ENCODE measurements at regions not wholly inside any gene's neighbourhood (a gene's known extent, or its start where the extent isn't known, plus 50 kb on each side); places are given as distances from the start of the nearest gene placed in this dataset.

- no peak for TF ChIP-seq TSHZ2 (CRISPR knock-in tag; IDR thresholded peaks at IDR 0.05)
These were observed 158.2 kb upstream of the FOXK1 start (continued) for GRCh38 chr7:4523873-4524272.

- no peak for TF ChIP-seq ZNF565 (CRISPR knock-in tag; conservative IDR thresholded peaks at IDR 0.05; ENCODE audit: low read depth)
- TF ChIP-seq ARNTL (CRISPR knock-in tag; IDR thresholded peaks at IDR 0.05; ENCODE audit: borderline replicate concordance, low read depth) = no peak
- no peak for TF ChIP-seq ZC3H10 (CRISPR knock-in tag; IDR thresholded peaks at IDR 0.05)
- TF ChIP-seq GLIS3 (CRISPR knock-in tag; IDR thresholded peaks at IDR 0.05) = no peak
- TF ChIP-seq POU6F1 (CRISPR knock-in tag; IDR thresholded peaks at IDR 0.05; ENCODE audit: borderline replicate concordance, low read depth) = no peak
- TF ChIP-seq SNAI2 (CRISPR knock-in tag; IDR thresholded peaks at IDR 0.05) = no peak
- no peak for TF ChIP-seq TCF4 (CRISPR knock-in tag; IDR thresholded peaks at IDR 0.05; ENCODE audit: borderline replicate concordance)
- TF ChIP-seq OSR1 (CRISPR knock-in tag; IDR thresholded peaks at IDR 0.05) = no peak
- TF ChIP-seq ZFP30 (CRISPR knock-in tag; IDR thresholded peaks at IDR 0.05) = no peak
- no peak for TF ChIP-seq PPARA (CRISPR knock-in tag; IDR thresholded peaks at IDR 0.05; ENCODE audit: borderline replicate concordance)
- no peak for TF ChIP-seq ZFP3 (CRISPR knock-in tag; IDR thresholded peaks at IDR 0.05)
- no peak for TF ChIP-seq RARB (CRISPR knock-in tag; IDR thresholded peaks at IDR 0.05)
- TF ChIP-seq TSHZ2 (CRISPR knock-in tag; IDR thresholded peaks at IDR 0.05) = no peak
- no peak for TF ChIP-seq ZNF8 (CRISPR knock-in tag; IDR thresholded peaks at IDR 0.05)
- TF ChIP-seq BACH2 (CRISPR knock-in tag; IDR thresholded peaks at IDR 0.05; ENCODE audit: borderline replicate concordance) = no peak
- no peak for TF ChIP-seq CREB5 (CRISPR knock-in tag; IDR thresholded peaks at IDR 0.05; ENCODE audit: low read depth)
- TF ChIP-seq PATZ1 (CRISPR knock-in tag; IDR thresholded peaks at IDR 0.05; ENCODE audit: borderline replicate concordance) = no peak
- TF ChIP-seq CSDC2 (CRISPR knock-in tag; IDR thresholded peaks at IDR 0.05) = no peak
- TF ChIP-seq TOX (CRISPR knock-in tag; IDR thresholded peaks at IDR 0.05; ENCODE audit: borderline replicate concordance) = no peak
- no peak for TF ChIP-seq ISL1 (CRISPR knock-in tag; IDR thresholded peaks at IDR 0.05)
- no peak for ATAC-seq
These were observed 156.2 kb upstream of the FOXK1 start for GRCh38 chr7:4525884-4526283.

GRCh38 chr7:4527988-4528636 lies 154.0 kb upstream of the FOXK1 start:
- ATAC-seq = no peak
- TF ChIP-seq ZNF70 (CRISPR knock-in tag; IDR thresholded peaks at IDR 0.05) = no peak
- TF ChIP-seq CSRNP3 (CRISPR knock-in tag; IDR thresholded peaks at IDR 0.05) = no peak
- no peak for TF ChIP-seq CSDC2 (CRISPR knock-in tag; IDR thresholded peaks at IDR 0.05)
- no peak for TF ChIP-seq CREB5 (CRISPR knock-in tag; IDR thresholded peaks at IDR 0.05; ENCODE audit: low read depth)
- TF ChIP-seq ZNF8 (CRISPR knock-in tag; IDR thresholded peaks at IDR 0.05) = no peak
- TF ChIP-seq TCF4 (CRISPR knock-in tag; IDR thresholded peaks at IDR 0.05; ENCODE audit: borderline replicate concordance) = no peak
- TF ChIP-seq ESRRG (CRISPR knock-in tag; IDR thresholded peaks at IDR 0.05) = no peak
- TF ChIP-seq BACH2 (CRISPR knock-in tag; IDR thresholded peaks at IDR 0.05; ENCODE audit: borderline replicate concordance) = no peak
- TF ChIP-seq PPARA (CRISPR knock-in tag; IDR thresholded peaks at IDR 0.05; ENCODE audit: borderline replicate concordance) = no peak
- TF ChIP-seq OSR1 (CRISPR knock-in tag; IDR thresholded peaks at IDR 0.05) = no peak
